Progenitor cell of endocrine pancreas (in vitro differentiated cells): ENCODE measurements at regions not wholly inside any gene's neighbourhood (a gene's known extent, or its start where the extent isn't known, plus 50 kb on each side); places are given as distances from the start of the nearest gene placed in this dataset.

Experiments used
- DNase-seq: peaks from one replicate; pipeline ENCODE4 v3.0.0; 2021; ENCODE audit warnings: low spot score; ENCODE audit not compliant: unreplicated experiment
- H3K27ac Mint-ChIP-seq: 2 replicates; pipeline ENCODE4 v1.8.0; 2021; ENCODE audit warnings: mild to moderate bottlenecking, moderate library complexity, mixed read lengths
- H3K27me3 Mint-ChIP-seq: 2 replicates; pipeline ENCODE4 v1.8.0; 2021; ENCODE audit warnings: mixed read lengths
- H3K36me3 Mint-ChIP-seq: 2 replicates; pipeline ENCODE4 v1.8.0; 2022; ENCODE audit warnings: mixed read lengths; ENCODE audit not compliant: insufficient read depth
- H3K4me1 Mint-ChIP-seq: 2 replicates; pipeline ENCODE4 v1.8.0; 2021; ENCODE audit warnings: low read depth, mixed read lengths
- H3K4me3 Mint-ChIP-seq: 2 replicates; pipeline ENCODE4 v1.8.0; 2021; ENCODE audit warnings: low read depth, mild to moderate bottlenecking, moderate library complexity, mixed read lengths
- H3K9me3 Mint-ChIP-seq: 2 replicates; pipeline ENCODE4 v1.8.0; 2021; ENCODE audit warnings: low read depth, mixed read lengths
- TF ChIP-seq, protein P1 (sequence below): fragments of 200-600 bp; sonication (generic); IDR thresholded peaks from one replicate; pipeline ENCODE4 v1.5.0; 2021; ENCODE audit warnings: antibody characterized with exemption, mild to moderate bottlenecking; ENCODE audit not compliant: unreplicated experiment

DNA sequence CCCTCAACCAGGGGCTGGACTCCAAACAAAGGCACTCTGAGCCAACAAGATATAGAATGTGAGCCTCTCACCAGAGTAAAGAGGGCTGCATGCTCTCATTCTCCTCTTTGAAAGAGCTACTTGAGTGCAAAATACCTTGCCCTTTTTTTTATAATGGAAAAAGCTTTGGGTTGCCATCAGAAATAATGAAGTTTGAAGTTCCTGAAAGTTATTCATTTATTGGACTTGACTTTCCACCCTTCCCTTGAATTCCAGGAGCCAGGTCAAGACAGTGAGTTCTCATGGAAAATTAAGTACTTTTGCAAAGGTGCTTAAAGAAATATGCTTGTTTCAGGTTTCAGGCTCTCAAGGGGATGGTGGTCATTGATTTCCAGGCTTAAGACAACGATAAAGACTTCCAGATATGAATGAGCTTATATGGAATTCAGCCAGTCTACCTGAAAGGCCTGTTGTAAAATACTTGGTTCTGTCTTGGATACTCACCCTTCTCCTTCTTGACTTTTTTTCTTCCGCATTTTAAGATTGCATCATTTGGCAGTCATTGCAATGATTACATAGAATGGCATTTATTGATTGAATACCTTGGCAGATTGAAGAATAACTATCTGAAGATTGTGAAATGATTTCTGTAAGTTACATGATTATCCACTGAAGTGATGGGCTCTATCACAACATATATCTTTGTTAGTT lies 696.4 kb downstream of the INHBA start:
- Mint-ChIP-seq H3K9me3 (no peaks in the 10 kb centered on the region), H3K4me1 (peaks cover 5% of the 10 kb centered on the region), H3K27me3 (no peaks in the 10 kb centered on the region), H3K27ac (no peak overlapping the region), H3K36me3 (no peaks in the 10 kb centered on the region), H3K4me3 (no peak overlapping the region)
- TF ChIP-seq, protein P1, sequence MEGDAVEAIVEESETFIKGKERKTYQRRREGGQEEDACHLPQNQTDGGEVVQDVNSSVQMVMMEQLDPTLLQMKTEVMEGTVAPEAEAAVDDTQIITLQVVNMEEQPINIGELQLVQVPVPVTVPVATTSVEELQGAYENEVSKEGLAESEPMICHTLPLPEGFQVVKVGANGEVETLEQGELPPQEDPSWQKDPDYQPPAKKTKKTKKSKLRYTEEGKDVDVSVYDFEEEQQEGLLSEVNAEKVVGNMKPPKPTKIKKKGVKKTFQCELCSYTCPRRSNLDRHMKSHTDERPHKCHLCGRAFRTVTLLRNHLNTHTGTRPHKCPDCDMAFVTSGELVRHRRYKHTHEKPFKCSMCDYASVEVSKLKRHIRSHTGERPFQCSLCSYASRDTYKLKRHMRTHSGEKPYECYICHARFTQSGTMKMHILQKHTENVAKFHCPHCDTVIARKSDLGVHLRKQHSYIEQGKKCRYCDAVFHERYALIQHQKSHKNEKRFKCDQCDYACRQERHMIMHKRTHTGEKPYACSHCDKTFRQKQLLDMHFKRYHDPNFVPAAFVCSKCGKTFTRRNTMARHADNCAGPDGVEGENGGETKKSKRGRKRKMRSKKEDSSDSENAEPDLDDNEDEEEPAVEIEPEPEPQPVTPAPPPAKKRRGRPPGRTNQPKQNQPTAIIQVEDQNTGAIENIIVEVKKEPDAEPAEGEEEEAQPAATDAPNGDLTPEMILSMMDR, result no peak
- no peak for DNase-seq

DNA sequence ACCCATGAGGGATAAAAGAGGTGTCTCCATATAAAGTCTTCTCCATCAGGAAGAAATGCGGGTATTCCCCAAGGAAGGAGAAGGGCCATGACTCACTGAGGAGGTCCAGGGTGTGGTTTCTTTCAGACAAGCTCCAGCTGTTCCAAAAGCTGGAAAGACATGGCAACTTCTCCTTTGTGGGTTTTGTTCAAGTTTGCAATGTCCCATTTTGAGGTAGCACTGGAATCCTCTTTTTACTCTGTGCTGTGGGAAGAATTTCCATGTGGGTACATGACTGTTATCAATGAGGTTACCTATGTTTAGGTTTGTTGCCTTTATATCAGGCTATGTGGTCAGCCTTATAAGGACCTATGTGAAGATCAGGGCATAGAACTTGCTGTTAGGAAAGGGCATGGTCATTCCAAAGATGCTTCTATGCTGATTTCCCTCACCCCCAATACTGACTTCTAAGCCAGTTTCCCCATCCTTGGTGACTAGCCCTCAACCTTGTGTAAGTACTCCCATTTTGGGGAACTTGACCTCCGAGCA lies 697.5 kb downstream of the INHBA start:
- H3K36me3 Mint-ChIP-seq, result no peaks in the 10 kb centered on the region
- no peak overlapping the region for H3K4me3 Mint-ChIP-seq
- H3K4me1 Mint-ChIP-seq, result peaks cover 5% of the 10 kb centered on the region
- DNase-seq, result no peak
- peaks cover 4% of the 10 kb centered on the region for H3K9me3 Mint-ChIP-seq
- H3K27ac Mint-ChIP-seq, result no peak overlapping the region
- TF ChIP-seq, protein P1, result no peak
- no peaks in the 10 kb centered on the region for H3K27me3 Mint-ChIP-seq

DNA sequence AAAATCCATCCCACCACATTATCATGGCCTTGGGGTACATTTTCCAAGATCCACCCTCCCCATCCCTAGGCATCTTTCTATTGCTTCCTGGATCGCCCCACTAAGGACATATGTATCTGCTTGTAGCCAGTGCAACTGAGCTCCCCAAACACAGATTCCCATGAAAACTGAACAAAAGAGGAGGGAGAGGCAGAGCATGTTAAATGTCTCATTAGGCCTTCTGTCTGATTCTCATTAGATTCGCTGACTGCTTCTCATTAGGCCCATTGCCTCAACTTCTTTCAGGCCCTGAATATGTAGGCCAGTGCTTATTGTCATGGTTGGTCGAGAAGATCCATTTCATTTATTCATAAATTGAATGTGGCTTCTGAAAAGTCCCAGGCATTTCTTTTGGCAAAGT lies 698.9 kb downstream of the INHBA start:
- TF ChIP-seq, protein P1, result no peak
- Mint-ChIP-seq H3K27ac (no peak overlapping the region), H3K27me3 (no peaks in the 10 kb centered on the region), H3K4me3 (no peak overlapping the region), H3K9me3 (peaks cover 4% of the 10 kb centered on the region), H3K4me1 (peaks cover 5% of the 10 kb centered on the region), H3K36me3 (no peaks in the 10 kb centered on the region)
- no peak for DNase-seq

- H3K4me1 Mint-ChIP-seq, result peaks cover 5% of the 10 kb centered on the region
- TF ChIP-seq, protein P1, result no peak
- H3K36me3 Mint-ChIP-seq, result no peaks in the 10 kb centered on the region
- H3K27me3 Mint-ChIP-seq, result no peaks in the 10 kb centered on the region
- H3K27ac Mint-ChIP-seq, result no peak overlapping the region
- peaks cover 4% of the 10 kb centered on the region for H3K9me3 Mint-ChIP-seq
- no peak for DNase-seq
- H3K4me3 Mint-ChIP-seq, result no peak overlapping the region
Measured at GRCh38 chr7:41003611-41003940, 699.3 kb downstream of the INHBA start.

DNA sequence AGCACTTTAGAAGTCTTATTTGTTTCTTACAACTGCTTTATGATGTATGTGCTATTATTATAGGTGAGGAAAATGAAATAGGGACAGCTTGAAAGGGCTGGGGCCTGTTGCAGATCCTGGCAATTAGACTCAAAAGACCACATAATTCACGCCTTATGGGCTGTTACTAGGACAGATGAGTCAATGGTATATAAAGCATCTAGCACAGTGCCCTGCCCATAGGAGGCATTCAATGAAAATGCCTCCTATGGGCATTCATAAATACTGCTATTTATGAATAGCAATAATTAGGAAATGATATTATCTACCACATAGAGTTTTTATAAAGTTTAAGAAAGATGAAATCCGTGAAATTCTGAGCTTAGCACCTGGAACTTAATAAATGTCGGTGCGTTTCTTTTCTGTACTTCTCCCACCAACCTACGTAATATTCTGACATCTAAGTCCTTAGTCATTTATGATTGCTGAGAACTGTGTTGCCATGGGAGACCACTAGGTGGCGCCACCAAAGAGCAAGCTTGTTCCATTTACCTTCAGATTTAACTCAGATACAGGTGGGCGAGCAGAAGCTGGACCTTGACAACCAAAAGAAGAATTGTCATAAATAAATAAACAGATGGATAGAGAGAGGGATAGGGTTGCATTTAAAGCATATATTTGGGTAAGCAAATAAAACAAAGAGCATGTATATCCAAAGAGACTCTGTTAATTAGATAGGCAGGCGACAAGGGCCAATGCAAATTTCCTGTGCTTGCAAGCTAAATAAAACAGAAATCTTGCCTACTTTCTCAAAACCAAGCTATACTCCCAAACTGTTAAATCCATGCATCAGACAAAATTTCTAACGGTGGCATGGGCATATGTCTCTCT lies 699.9 kb downstream of the INHBA start:
- peaks cover 4% of the 10 kb centered on the region for H3K9me3 Mint-ChIP-seq
- H3K27me3 Mint-ChIP-seq, result no peaks in the 10 kb centered on the region
- DNase-seq, result peak; percentile 14
- TF ChIP-seq, protein P1, result peak; percentile 73
- no peak overlapping the region for H3K27ac Mint-ChIP-seq
- H3K4me1 Mint-ChIP-seq, result peaks cover 5% of the 10 kb centered on the region
- H3K36me3 Mint-ChIP-seq, result no peaks in the 10 kb centered on the region
- H3K4me3 Mint-ChIP-seq, result no peak overlapping the region
